Transverse colon (tissue), 4 donors: ENCODE measurements at regions not wholly inside any gene's neighbourhood (a gene's known extent, or its start where the extent isn't known, plus 50 kb on each side); places are given as distances from the start of the nearest gene placed in this dataset.

Source experiments
- EP300 ChIP-seq: sonication (generic); formaldehyde crosslinking; IDR thresholded peaks from one replicate; pipeline ENCODE4 v1.6.1; 2017; ENCODE audit warnings: antibody characterized with exemption, low read depth
- POLR2A ChIP-seq: fragments of 450-650 bp; IDR thresholded peaks from one replicate; pipeline ENCODE4 v1.6.1; 2016; ENCODE audit warnings: antibody characterized with exemption, mild to moderate bottlenecking, moderate library complexity
- POLR2AphosphoS5 ChIP-seq, 3 donors: sonication (generic); formaldehyde crosslinking; IDR thresholded peaks; one replicate each; pipeline ENCODE4 v1.6.1; 2016; ENCODE audit warnings: antibody characterized with exemption in 3 of 3
- TF ChIP-seq, protein P1 (sequence below), 5 experiments: fragments of 200-600 bp in 3 of 5; fragments of 450-650 bp in 2 of 5; sonication (generic) in 3 of 5; IDR thresholded peaks; 1 replicate in 2 of 5; 2 replicates in 3 of 5; pipeline ENCODE4 v1.5.1; 2016 to 2017; ENCODE audit warnings: antibody characterized with exemption in 5 of 5, inconsistent platforms in 3 of 5, mild to moderate bottlenecking in 2 of 5, moderate library complexity in 1 of 5

DNA sequence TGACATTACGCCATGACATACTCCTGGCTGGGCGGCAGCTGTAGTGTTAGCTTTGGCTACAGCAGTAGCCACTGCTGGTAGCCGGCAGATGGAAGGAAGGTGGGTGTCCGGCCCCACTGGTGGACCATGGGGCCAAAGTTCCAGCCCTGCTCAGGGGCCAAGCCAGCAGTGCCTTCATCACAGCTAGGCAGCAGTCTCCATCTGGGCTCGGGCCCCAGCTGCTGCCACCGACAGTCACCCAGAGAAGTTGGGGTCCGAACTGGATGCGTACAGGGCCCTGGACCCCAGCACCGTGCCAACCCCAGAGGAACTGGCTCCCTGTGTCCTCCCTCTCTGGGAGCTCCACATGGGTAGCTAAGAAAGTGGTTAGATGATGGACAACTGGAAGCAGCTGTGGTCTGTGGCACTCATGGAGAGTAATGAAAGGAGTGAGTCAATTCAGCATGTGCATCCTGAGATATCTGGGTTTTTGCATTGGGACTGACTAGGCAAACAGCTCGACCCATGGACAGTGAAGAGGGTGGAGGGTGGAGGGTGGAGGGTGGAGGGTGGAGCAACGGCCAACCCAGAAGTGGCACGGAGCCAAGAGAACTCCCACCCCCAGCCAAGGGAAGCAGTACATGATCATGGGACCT, 366.6 kb upstream of the GRIA3 start:
- no peak for TF ChIP-seq POLR2AphosphoS5 (IDR thresholded peaks at IDR 0.05)
- TF ChIP-seq, protein P1, sequence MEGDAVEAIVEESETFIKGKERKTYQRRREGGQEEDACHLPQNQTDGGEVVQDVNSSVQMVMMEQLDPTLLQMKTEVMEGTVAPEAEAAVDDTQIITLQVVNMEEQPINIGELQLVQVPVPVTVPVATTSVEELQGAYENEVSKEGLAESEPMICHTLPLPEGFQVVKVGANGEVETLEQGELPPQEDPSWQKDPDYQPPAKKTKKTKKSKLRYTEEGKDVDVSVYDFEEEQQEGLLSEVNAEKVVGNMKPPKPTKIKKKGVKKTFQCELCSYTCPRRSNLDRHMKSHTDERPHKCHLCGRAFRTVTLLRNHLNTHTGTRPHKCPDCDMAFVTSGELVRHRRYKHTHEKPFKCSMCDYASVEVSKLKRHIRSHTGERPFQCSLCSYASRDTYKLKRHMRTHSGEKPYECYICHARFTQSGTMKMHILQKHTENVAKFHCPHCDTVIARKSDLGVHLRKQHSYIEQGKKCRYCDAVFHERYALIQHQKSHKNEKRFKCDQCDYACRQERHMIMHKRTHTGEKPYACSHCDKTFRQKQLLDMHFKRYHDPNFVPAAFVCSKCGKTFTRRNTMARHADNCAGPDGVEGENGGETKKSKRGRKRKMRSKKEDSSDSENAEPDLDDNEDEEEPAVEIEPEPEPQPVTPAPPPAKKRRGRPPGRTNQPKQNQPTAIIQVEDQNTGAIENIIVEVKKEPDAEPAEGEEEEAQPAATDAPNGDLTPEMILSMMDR (IDR thresholded peaks at IDR 0.05) = no peak
- TF ChIP-seq POLR2A = no peak
- TF ChIP-seq EP300 = no peak
